HL-60 (cell line): ENCODE measurements at regions not wholly inside any gene's neighbourhood (a gene's known extent, or its start where the extent isn't known, plus 50 kb on each side); places are given as distances from the start of the nearest gene placed in this dataset.

Source experiments
- DNase-seq, 2 experiments: peaks; one replicate each; pipeline ENCODE4 v3.0.0-alpha.2; 2010 to 2020; ENCODE audit warnings: low read depth in 1 of 2, low spot score in 1 of 2
- H3K27ac ChIP-seq: fragments of 250-450 bp; sonication (Bioruptor Pico); replicated peaks from 2 replicates; pipeline ENCODE4 v1.5.1; 2020; ENCODE audit warnings: mild to moderate bottlenecking, moderate library complexity
- H3K27me3 ChIP-seq: fragments of 250-450 bp; sonication (Bioruptor Pico); 2 replicates; pipeline ENCODE4 v1.5.1; 2021; ENCODE audit warnings: mild to moderate bottlenecking, moderate library complexity; ENCODE audit not compliant: insufficient read depth, poor library complexity, severe bottlenecking
- H3K4me3 ChIP-seq: replicated peaks from 2 replicates; pipeline ENCODE4 v1.5.1; 2011; ENCODE audit warnings: mild to moderate bottlenecking, control low read depth, low read length; ENCODE audit not compliant: insufficient read depth
- GABPA ChIP-seq: IDR thresholded peaks from 2 replicates; pipeline ENCODE4 v1.6.1; 2012; ENCODE audit warnings: low read depth
- POLR2AphosphoS5 ChIP-seq: IDR thresholded peaks from 2 replicates; pipeline ENCODE4 v1.6.1; 2012; ENCODE audit warnings: low read depth
- SPI1 ChIP-seq: IDR thresholded peaks from 2 replicates; pipeline ENCODE4 v1.6.1; 2012; ENCODE audit warnings: low read depth, mild to moderate bottlenecking, borderline replicate concordance
- TF ChIP-seq, protein P1 (sequence below): IDR thresholded peaks from 2 replicates; pipeline ENCODE4 v1.6.1; 2012; ENCODE audit warnings: low read depth; ENCODE audit not compliant: insufficient replicate concordance
- TF ChIP-seq, protein P2 (sequence below): IDR thresholded peaks from one replicate; pipeline ENCODE4 v1.5.1; 2011; ENCODE audit warnings: low read length, control low read depth, inconsistent platforms; ENCODE audit not compliant: insufficient read depth

GRCh38 chr10:20698837-20699236, 198.3 kb downstream of the NEBL start:
- TF ChIP-seq GABPA: no peak
- TF ChIP-seq, protein P1, sequence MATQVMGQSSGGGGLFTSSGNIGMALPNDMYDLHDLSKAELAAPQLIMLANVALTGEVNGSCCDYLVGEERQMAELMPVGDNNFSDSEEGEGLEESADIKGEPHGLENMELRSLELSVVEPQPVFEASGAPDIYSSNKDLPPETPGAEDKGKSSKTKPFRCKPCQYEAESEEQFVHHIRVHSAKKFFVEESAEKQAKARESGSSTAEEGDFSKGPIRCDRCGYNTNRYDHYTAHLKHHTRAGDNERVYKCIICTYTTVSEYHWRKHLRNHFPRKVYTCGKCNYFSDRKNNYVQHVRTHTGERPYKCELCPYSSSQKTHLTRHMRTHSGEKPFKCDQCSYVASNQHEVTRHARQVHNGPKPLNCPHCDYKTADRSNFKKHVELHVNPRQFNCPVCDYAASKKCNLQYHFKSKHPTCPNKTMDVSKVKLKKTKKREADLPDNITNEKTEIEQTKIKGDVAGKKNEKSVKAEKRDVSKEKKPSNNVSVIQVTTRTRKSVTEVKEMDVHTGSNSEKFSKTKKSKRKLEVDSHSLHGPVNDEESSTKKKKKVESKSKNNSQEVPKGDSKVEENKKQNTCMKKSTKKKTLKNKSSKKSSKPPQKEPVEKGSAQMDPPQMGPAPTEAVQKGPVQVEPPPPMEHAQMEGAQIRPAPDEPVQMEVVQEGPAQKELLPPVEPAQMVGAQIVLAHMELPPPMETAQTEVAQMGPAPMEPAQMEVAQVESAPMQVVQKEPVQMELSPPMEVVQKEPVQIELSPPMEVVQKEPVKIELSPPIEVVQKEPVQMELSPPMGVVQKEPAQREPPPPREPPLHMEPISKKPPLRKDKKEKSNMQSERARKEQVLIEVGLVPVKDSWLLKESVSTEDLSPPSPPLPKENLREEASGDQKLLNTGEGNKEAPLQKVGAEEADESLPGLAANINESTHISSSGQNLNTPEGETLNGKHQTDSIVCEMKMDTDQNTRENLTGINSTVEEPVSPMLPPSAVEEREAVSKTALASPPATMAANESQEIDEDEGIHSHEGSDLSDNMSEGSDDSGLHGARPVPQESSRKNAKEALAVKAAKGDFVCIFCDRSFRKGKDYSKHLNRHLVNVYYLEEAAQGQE: no peak
- no peak for TF ChIP-seq POLR2AphosphoS5
- TF ChIP-seq SPI1: no peak
- TF ChIP-seq, protein P2, sequence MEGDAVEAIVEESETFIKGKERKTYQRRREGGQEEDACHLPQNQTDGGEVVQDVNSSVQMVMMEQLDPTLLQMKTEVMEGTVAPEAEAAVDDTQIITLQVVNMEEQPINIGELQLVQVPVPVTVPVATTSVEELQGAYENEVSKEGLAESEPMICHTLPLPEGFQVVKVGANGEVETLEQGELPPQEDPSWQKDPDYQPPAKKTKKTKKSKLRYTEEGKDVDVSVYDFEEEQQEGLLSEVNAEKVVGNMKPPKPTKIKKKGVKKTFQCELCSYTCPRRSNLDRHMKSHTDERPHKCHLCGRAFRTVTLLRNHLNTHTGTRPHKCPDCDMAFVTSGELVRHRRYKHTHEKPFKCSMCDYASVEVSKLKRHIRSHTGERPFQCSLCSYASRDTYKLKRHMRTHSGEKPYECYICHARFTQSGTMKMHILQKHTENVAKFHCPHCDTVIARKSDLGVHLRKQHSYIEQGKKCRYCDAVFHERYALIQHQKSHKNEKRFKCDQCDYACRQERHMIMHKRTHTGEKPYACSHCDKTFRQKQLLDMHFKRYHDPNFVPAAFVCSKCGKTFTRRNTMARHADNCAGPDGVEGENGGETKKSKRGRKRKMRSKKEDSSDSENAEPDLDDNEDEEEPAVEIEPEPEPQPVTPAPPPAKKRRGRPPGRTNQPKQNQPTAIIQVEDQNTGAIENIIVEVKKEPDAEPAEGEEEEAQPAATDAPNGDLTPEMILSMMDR: no peak
- Histone ChIP-seq H3K4me3 (no peak overlapping the region), H3K27ac (no peak overlapping the region), H3K27me3 (no peaks in the 10 kb centered on the region)
- no peak for DNase-seq

- no peak for TF ChIP-seq POLR2AphosphoS5
- TF ChIP-seq, protein P2: no peak
- no peak for DNase-seq
- H3K27ac ChIP-seq: no peak overlapping the region
- no peak overlapping the region for H3K4me3 ChIP-seq
- no peaks in the 10 kb centered on the region for H3K27me3 ChIP-seq
These were observed 202.8 kb downstream of the NEBL start for GRCh38 chr10:20694296-20694695.

DNA sequence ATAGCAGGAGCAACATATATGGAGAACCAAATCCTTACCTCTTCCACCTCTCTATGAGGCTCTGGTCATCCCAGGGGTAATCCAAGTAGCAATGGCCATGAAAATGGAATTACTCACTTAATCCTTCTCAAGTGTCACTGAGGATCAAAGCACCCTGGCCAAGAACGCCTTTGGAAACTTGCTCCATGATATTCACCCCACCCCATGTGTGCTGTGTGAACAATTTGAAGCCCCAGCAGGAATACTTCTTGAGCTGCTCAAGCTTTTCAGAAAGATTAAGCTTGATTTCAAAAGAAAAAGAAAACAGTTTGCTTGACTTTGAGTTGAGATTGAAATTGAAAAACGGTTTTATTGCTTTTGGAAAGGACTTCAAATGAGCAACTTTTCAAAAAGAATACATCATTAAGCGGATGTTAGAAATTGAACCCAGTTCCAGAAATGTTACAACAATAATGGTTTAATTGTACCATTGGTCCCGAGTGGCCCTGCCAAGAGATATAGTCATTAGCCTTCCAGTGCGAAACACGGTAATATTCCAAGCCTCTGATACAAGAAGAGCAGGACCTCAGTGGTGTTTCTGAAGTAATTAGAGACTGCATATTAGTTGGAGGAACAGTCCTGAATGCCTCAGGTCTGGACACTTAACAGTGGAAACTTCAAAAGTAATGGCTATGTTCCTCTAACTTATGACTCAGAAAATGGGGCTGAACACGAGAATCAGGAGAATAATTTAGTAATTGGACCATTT, 208.1 kb downstream of the NEBL start:
- TF ChIP-seq, protein P2: no peak
- no peak for TF ChIP-seq SPI1
- TF ChIP-seq GABPA: no peak
- TF ChIP-seq, protein P1: no peak
- no peak for TF ChIP-seq POLR2AphosphoS5
- Histone ChIP-seq H3K27ac (no peak overlapping the region), H3K27me3 (no peaks in the 10 kb centered on the region), H3K4me3 (no peak overlapping the region)
- DNase-seq: no peak

- TF ChIP-seq, protein P2: no peak
- no peak for TF ChIP-seq GABPA
- TF ChIP-seq, protein P1: no peak
- no peak for TF ChIP-seq SPI1
- TF ChIP-seq POLR2AphosphoS5: no peak
- Histone ChIP-seq H3K27ac (no peak overlapping the region), H3K27me3 (no peaks in the 10 kb centered on the region), H3K4me3 (no peak overlapping the region)
- no peak for DNase-seq
These were observed 211.0 kb downstream of the NEBL start for GRCh38 chr10:20686015-20686635.
